ENCODE measurements at regions not wholly inside any gene's neighbourhood (a gene's known extent, or its start where the extent isn't known, plus 50 kb on each side); places are given as distances from the start of the nearest gene placed in this dataset.

DNA sequence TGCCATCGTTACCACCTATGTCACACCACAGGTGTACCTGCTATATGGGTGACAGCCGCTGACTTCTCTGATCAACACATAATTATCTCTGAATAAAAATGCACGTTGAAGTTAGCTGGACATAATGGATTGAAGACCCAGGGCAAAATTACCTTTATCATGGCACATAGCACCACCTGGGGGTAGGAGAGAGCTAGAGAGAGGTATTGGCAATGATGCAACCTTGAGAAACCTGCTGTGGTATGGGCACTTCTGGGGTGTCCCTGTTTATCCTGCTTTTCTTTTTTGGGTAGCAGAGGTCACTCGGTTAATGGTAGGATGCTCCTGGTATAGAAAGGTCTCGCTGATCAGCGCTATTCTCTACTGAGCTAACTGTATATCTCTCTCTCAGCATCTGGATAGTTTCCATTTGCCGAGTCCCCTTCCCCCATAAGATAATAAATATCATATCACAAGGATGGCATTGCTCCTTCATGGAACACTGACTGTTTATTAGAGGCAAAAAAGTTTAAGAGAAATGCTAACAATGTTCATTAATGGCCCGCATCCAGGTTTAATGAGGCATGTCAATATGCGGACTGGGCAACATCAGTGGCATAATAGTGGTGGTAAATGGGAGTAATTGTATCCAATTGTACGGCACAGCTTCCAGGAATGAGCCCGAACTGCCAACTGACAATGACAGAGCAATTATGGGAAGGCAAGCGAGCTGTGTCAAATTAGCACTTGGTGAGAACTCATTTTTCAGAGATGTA lies 323.1 kb downstream of the TFEC start:
- no peak for TF ChIP-seq EZH2 (IDR thresholded peaks at IDR 0.05; ENCODE audit: insufficient read depth, poor library complexity, severe bottlenecking)
- no peak for TF ChIP-seq EZH2phosphoT487 (IDR thresholded peaks at IDR 0.05; ENCODE audit: insufficient read depth, low read depth)

Data from GM23248 (cell line).